ENCODE measurements at regions not wholly inside any gene's neighbourhood (a gene's known extent, or its start where the extent isn't known, plus 50 kb on each side); places are given as distances from the start of the nearest gene placed in this dataset.

GRCh38 chr3:117848606-117849005 is 1139.0 kb downstream of the TUSC7 start:
- ChIA-PET POLR2A (no interaction called here), CTCF (interaction anchor here (1.1 to 1.7 kb wide), 3 partner anchors 15 to 154 kb away, joined by 3 to 5 read pairs (median 3); no protein-coding TSS in a partner anchor)
- DNase-seq (ENCODE audit: extremely low spot score): no peak
- no peak for TF ChIP-seq CTCF (IDR thresholded peaks at IDR 0.05; ENCODE audit: control extremely low read depth, extremely low read depth, low read depth, missing control alignments)

GRCh38 chr3:117853923-117854668 is 1144.5 kb downstream of the TUSC7 start:
- no peak for DNase-seq (ENCODE audit: extremely low spot score)
- no peak for TF ChIP-seq CTCF (IDR thresholded peaks at IDR 0.05; ENCODE audit: control extremely low read depth, extremely low read depth, low read depth, missing control alignments)
- CTCF ChIA-PET: no interaction called here
- POLR2A ChIA-PET: no interaction called here

- no peak for TF ChIP-seq CTCF (IDR thresholded peaks at IDR 0.05; ENCODE audit: control extremely low read depth, extremely low read depth, low read depth, missing control alignments)
- CTCF ChIA-PET: interaction anchor here (1.4 kb wide), 2 partner anchors 11 to 18 kb away, joined by 3 to 4 read pairs; no protein-coding TSS in a partner anchor
- DNase-seq (ENCODE audit: extremely low spot score): no peak
- POLR2A ChIA-PET: no interaction called here
Measured at GRCh38 chr3:117856354-117856753, 1146.8 kb downstream of the TUSC7 start.

GRCh38 chr3:117863146-117863545 is 1153.6 kb downstream of the TUSC7 start:
- ChIA-PET POLR2A (no interaction called here), CTCF (interaction anchor here (1.1 to 1.6 kb wide), 2 partner anchors 9 to 14 kb away, joined by 5 to 6 read pairs; no protein-coding TSS in a partner anchor)
- no peak for DNase-seq (ENCODE audit: extremely low spot score)
- TF ChIP-seq CTCF (IDR thresholded peaks at IDR 0.05; ENCODE audit: control extremely low read depth, extremely low read depth, low read depth, missing control alignments): no peak

GRCh38 chr3:117865338-117865737 is 1155.8 kb downstream of the TUSC7 start:
- ChIA-PET CTCF (no interaction called here), POLR2A (no interaction called here)
- DNase-seq (ENCODE audit: extremely low spot score): no peak
- no peak for TF ChIP-seq CTCF (IDR thresholded peaks at IDR 0.05; ENCODE audit: control extremely low read depth, extremely low read depth, low read depth, missing control alignments)

- ChIA-PET CTCF (no interaction called here), POLR2A (no interaction called here)
- TF ChIP-seq CTCF (IDR thresholded peaks at IDR 0.05; ENCODE audit: control extremely low read depth, extremely low read depth, low read depth, missing control alignments): no peak
- no peak for DNase-seq (ENCODE audit: extremely low spot score)
Measured at GRCh38 chr3:117868766-117869165, 1159.2 kb downstream of the TUSC7 start.
